ENCODE measurements at regions not wholly inside any gene's neighbourhood (a gene's known extent, or its start where the extent isn't known, plus 50 kb on each side); places are given as distances from the start of the nearest gene placed in this dataset.

GRCh38 chr15:48046813-48047438, 73.9 kb upstream of the SLC24A5 start:
- DNase-seq (ENCODE audit: low spot score) = no peak

- no peak for DNase-seq (ENCODE audit: low spot score)
Observed at GRCh38 chr15:48049736-48050135, 71.1 kb upstream of the SLC24A5 start.

- no peak for DNase-seq (ENCODE audit: low spot score)
Observed at GRCh38 chr15:48052946-48053345, 67.8 kb upstream of the SLC24A5 start.

- DNase-seq (ENCODE audit: low spot score) = no peak
Observed at GRCh38 chr15:48058371-48058770, 62.4 kb upstream of the SLC24A5 start.

DNA sequence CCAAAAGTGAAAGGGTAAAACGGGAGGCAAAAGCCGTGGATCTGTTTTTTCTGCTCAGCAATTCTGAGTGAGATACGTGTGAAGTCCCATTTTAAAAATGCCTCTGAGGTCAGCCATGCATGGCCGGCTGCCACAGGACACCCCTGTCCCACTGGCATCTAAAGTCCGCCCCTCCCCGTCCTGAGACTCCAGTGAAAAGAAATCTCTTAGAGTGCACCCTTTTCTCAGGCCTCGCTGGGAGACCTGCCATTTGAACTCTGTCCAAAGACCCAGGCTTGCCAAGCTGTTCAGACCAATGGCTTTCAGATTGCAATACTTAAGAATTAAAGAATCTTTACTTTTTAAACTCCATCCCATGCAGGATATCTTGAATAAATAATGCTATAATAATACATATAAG, 61.0 kb upstream of the SLC24A5 start:
- no peak for DNase-seq (ENCODE audit: low spot score)

DNA sequence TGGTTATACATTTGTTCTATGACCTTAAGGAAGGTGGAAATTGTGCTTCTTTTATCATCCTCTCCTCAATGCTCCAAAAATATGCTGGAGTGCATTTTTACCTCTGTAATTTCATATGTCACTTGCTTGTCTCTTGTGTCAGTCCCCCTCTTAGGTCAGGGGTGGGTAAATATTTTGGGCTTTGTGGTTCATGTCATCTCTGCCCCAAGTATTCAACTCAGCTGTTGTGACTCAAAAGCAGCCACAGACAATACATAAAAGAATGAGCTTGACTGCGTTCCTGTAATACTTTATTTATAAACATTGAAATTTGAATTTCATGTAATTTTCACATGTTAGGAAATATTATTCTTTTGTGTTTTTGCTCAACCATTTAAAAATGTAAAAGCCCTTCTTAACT, 60.4 kb upstream of the SLC24A5 start:
- no peak for DNase-seq (ENCODE audit: low spot score)

DNA sequence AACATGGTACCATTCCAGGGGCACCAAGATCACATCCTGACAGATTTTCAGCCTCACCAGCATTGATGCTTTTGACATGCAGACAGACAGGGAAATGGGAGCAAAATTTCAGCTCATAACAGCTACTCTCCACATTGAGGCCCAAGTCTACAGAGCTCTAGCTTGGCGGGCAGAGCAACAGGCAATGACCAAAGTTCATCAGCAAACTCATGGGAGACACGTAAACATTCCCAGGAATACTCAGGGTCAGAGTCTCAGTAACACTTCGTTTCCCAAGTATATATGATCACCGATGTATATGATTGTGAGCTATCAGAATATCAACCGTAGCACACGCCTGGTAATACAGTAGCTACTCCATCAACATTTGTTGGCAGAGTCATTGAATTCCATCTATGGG, 59.2 kb upstream of the SLC24A5 start:
- DNase-seq (ENCODE audit: low spot score) = no peak

- DNase-seq (ENCODE audit: low spot score) = no peak
Observed at GRCh38 chr15:48062148-48062872, 58.5 kb upstream of the SLC24A5 start.

DNA sequence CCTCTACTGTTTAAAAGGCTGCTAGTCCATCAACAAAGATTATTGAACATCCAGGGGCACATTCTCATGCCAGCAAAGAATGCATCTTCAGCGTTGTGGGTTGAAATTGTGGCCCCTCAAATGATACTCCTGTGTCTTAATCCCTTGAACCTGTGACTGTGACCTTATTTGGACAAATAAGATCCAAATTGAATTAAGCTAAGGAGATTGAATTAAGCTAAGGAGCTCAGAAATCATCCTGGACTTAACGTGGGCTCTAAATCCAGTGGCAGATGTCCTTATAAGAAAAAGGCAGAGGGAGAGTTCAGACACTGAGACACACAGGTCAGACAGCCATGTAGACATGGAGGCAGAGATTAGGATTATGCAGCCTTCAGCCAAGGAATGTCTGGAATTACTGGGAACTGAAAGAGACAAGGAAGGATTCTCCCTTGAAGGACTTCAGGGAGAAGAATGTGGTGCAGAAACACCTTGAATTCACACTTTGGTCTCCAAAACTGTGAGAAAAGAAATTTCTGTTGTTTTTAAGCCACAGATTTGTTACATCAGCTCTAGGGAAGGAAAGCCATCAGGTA, 57.3 kb upstream of the SLC24A5 start:
- no peak for DNase-seq (ENCODE audit: low spot score)

DNA sequence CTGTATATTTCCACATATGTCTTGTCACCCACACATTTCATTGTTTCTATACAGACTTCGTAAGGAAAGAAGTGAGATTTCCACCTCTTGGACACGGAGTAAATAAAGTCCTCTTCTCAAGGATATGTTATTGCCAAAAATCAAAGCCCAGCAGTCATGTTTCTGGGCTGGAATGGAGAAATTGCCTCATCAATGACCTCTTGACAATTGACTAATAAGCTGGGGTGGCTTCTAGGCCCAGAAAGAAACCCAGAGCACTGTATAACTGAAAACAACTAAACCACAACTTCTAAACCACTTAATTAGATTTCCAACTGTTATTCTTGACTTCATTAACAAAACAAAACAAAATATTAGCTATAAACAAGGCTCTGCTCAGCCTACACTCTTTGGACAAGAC, 56.4 kb upstream of the SLC24A5 start:
- no peak for DNase-seq (ENCODE audit: low spot score)

GRCh38 chr15:48066456-48066855, 54.3 kb upstream of the SLC24A5 start:
- DNase-seq (ENCODE audit: low spot score) = no peak
